GM12801 (cell line): ENCODE measurements at regions not wholly inside any gene's neighbourhood (a gene's known extent, or its start where the extent isn't known, plus 50 kb on each side); places are given as distances from the start of the nearest gene placed in this dataset.

ENCODE experiments used
- TF ChIP-seq, protein P1 (sequence below): IDR thresholded peaks from one replicate; pipeline ENCODE4 v1.5.1; 2011; ENCODE audit warnings: control low read depth; ENCODE audit not compliant: insufficient read length; ENCODE audit errors: extremely low read depth

DNA sequence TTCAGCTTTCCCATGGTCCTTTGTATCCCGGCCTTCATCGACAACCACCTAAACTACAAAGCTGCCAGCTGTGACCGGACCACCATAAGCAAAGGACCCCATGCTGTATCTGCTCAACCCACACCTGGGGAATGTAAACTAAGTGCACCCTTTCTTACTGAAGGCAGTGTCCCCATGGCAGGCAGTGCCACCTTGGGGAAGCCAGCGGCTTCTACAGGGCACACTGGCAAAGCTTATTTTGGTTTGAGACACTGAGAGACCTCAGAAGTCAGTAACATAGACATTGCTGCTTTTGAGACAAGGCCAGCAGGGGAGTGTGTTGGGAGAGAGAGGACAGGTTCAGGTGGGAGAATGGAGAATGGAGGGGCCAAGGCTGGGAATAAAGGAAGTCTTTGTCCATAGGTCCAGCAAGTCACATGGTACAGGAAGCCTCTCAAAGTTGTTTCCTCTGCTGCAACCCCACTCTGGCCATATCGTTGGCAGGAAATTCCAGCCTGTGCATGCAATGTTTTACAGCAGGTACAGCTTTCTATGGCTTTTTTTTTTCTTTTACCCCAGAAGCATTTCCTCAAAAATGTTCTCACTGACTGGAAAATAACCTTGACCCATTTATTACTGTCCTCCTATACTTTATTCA, 85.9 kb upstream of the NPVF start:
- TF ChIP-seq, protein P1, sequence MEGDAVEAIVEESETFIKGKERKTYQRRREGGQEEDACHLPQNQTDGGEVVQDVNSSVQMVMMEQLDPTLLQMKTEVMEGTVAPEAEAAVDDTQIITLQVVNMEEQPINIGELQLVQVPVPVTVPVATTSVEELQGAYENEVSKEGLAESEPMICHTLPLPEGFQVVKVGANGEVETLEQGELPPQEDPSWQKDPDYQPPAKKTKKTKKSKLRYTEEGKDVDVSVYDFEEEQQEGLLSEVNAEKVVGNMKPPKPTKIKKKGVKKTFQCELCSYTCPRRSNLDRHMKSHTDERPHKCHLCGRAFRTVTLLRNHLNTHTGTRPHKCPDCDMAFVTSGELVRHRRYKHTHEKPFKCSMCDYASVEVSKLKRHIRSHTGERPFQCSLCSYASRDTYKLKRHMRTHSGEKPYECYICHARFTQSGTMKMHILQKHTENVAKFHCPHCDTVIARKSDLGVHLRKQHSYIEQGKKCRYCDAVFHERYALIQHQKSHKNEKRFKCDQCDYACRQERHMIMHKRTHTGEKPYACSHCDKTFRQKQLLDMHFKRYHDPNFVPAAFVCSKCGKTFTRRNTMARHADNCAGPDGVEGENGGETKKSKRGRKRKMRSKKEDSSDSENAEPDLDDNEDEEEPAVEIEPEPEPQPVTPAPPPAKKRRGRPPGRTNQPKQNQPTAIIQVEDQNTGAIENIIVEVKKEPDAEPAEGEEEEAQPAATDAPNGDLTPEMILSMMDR, result no peak

DNA sequence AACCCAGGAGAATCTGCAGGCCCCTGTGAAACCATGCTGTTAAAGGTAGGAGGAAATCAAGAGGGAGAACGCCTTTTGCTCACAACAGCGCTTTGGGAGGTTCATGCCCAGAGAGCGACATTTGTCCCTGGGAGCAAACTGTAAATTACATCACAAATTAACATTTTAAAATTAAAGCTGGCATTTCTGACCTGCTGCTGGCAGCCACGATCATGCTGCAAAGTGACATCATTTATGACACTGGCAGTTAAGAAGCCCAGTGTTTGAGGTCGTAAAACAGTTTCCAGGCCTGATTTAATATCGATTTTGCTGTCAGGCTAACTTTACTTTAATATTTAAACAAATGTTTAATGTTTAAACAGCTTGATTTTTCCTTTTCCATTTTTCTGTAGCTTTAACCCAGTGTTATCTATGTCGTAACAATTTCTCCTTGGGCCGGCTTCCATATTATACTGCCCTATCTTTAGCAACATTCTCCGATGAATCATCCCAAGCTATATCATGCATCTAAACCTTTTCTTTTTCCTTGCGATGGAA, 86.5 kb upstream of the NPVF start:
- TF ChIP-seq, protein P1, result no peak

DNA sequence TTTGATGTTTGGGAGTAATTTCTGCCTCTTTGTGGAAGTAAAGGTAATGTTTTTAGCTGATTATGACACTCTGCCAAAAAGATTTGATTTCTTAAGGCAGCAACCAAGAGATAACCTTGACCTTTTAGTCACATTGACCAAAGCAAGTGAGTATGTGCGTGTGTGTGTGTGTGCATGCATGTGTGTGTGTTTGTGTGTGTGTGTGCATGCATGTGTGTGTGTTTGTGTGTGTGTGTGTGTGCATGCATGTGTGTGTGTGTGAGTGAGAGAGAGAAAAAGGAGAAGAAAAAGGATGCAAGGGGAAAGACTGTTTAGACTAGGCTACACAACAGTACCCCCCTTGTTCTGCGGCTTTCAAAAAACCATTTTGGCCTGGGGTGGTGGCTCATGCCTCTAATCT, 88.1 kb upstream of the NPVF start:
- TF ChIP-seq, protein P1, result no peak

DNA sequence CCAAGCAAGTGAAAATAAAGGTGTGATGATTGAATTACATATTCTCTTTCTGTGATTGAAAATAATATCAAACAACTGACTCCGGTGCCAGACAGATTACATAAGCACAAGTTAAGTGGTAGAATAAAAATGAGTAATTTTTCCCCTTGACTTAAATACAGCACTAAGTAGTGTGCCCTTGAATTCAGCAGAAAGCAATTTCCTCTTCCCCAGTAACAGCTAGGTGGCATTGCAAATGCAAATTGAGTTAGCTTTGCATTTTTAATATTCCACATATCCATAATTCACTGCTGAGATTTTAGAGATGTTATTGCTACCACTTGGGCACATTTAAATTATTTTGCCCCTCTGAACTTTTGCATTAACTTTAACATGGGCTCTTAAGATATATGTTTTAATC, 89.8 kb upstream of the NPVF start:
- TF ChIP-seq, protein P1, result no peak

DNA sequence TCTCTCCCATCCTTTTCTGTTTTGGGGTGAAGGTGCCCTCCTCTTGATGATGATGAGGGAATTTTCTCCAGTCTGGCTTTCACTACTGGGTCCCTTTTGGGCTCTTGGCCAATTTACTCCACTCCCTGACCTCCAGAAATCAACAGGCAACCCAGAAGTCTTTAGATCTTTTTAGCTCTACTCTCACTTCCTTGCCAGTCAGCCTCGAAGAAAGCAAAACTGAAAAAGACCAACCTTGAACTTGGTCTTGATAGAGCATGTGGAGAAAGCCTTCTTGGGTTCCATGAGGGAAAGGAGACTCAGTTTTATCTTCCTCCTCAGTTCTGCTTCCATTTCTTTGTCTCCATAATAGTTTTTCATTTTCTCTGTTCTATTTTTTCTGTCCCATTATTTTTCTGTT, 91.4 kb upstream of the NPVF start:
- TF ChIP-seq, protein P1, result no peak

DNA sequence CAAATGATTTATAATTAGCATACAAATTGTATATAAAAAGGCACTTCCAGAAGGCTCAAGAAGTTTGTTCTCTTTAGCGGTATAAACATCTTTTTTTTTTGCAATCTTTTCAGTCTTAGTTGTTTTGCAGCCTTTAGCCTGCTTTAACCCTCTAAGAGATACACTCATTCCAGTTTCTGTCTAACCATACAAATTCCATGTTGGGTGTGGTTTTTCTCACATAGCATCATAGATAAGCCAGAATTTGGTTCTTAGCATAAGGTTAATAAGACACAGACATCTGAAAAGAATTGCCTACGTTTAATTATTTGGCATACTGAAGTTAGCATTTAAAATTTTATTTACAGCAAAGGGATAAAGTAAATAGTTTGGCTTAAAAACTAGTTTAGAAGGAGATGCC, 92.5 kb upstream of the NPVF start:
- TF ChIP-seq, protein P1, result no peak

DNA sequence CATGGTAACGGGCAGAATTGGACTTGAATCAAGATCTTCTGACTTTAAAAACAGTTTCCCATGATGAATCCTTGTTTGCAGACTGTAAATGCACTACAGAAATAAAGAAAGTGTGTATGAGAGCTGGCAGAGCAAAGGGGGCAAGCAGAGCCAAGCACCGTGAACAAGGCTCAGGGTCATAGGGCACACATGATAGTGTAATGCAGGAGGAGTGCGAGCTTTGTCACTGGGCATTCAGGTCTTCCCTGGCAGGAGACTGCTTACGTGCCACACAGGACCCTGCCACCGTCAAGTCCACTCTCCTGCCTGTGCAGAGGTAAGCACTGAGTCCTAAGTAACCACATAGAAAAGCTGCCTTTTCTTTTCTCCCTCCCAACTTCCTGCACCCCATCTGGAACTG, 93.1 kb upstream of the NPVF start:
- TF ChIP-seq, protein P1, result no peak
